HG03565 (cell line): ENCODE measurements at regions not wholly inside any gene's neighbourhood (a gene's known extent, or its start where the extent isn't known, plus 50 kb on each side); places are given as distances from the start of the nearest gene placed in this dataset.

Experiments
- ATAC-seq: cut with Tn5 transposase; IDR thresholded peaks from one replicate; pipeline ENCODE4 v1.9.1; 2021; ENCODE audit warnings: mild to moderate bottlenecking, moderate library complexity; ENCODE audit not compliant: unreplicated experiment

DNA sequence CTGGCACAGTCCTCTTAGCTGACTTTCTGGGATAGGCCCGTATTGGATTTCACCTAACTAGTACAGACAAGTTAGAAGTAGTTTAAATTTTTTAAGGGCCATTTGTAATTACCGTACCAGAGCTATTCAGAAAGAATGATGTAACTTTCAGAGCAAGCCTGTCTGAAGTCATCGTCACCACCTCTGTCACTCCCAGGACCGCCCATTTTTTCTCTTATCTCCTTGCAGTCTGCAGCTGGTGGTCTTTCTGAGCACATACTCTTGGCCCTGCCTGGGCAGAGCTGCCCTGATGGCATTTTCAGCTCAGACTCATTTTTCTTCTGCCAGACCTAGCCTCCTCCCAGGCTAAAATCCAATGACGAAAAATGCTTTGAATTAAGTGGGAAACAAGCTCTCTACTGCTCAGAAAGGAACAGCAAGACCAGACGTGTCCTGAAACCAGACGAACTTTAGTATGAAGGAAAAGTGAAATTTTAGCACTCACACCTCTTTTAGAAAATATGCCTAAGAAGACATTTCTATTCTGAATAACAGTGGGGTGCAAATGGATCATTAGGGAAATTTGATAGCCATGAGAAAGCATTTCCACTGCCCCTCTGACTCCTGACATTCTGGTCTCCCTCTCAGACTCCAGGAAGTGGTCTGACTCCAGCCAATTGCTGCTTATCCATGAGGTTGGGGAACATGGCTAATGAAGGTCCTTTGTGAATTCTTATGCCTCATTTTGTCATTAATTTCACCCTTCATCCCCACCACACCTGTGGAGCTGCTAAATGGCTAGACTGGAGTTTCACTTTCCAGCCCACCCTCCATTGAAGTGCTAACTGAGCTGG lies 162.4 kb upstream of the GYPA start:
- no peak for ATAC-seq

- no peak for ATAC-seq
These were observed 163.5 kb upstream of the GYPA start for GRCh38 chr4:144304025-144304424.

GRCh38 chr4:144310535-144310934 lies 170.0 kb upstream of the GYPA start:
- no peak for ATAC-seq

- ATAC-seq, result no peak
These were observed 172.9 kb upstream of the GYPA start for GRCh38 chr4:144313370-144313769.

DNA sequence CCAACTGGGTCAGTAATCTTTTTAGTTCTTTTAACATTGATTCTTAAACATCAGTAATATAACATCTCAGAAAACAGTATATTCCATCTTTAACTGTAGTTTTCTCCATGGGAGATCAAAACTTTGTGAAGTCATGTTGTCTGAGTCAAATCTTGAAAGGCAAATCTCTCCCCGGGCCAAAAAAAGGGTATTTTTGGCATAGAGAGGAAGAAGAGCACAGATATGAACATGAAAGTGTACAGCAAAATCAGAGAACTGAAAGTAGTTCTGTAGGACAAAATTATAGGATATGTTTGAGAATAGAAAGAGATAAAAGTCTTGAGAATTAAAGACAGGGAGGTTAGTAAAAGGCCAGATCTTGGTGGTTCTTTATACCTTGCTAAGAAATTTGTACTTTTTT lies 176.4 kb upstream of the GYPA start:
- peak; percentile 71 for ATAC-seq

DNA sequence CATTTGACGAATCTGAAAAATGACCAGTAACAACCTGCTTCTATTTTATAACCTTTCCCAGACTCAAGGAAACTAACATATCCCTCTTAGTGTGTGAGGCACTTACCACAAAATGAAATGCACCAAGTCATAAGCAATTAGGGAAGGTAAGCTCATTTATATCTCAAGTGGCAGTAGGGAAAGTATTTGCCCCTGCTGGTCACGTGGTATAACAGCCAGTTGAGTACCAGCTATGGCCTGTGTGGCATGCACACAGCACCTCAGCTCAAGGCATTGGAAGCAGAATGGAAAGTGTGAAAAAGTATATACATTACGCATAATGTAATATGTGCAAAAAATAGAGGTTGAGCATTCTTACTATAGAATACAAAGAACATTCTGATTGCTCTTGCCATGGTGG lies 178.3 kb upstream of the GYPA start:
- no peak for ATAC-seq

GRCh38 chr4:144336633-144337032 lies 196.1 kb upstream of the GYPA start:
- ATAC-seq, result no peak

DNA sequence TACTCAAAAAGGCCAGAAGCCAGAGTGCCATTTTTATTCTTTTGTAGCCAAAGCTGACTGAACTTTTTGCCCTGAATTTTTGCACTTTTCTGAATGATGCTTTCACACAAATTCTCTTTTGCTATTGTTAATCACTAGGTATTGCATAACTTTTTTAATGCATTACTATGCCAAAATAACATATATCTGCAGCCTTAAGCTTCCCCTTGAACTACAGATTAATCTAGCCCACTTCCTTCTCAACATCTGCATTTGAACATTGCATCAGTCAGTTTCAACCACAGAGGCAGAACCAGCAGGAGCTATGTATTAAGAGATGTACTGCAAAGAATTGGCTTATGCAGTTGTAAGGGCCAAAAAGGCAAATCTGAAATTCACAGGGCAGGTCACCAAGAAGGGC lies 197.6 kb upstream of the GYPA start:
- ATAC-seq, result peak; percentile 74

DNA sequence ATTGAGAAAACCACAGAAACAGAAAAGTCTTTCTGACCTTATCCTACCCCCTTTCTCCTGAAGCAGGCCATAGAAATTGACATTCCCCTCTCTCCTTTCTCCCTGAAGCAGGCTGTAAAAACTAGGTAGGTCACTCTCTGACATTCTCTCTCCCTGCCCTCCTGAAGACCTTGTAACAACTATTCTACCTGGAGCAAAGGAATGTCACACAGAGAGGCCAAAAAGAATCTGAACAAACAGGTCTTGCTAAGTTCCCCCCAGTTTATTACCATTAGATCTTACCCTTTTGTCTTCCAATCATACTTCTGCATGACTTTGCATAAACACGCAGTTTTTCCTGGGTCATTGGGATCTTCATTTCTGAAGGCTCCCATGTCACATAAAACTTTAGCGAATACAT lies 198.3 kb upstream of the GYPA start:
- no peak for ATAC-seq

DNA sequence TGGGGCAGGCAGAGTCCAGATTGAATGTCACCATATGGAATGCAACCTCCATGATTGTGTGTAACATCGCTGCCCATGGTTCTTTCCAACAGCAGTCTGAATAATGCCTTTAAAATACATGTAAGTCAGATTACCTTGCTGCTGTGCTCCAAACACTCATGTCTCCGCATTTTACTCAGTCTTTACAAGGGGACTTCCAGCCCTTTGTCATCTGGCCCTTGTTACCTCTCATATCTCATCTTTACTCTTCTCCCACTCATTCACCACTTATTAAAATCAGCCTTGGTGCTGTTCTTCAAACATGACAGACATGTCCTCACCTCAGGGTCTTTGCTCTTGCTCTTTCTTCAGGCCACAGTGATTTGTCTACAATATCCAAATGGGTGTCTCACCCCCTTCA lies 200.4 kb upstream of the GYPA start:
- no peak for ATAC-seq

DNA sequence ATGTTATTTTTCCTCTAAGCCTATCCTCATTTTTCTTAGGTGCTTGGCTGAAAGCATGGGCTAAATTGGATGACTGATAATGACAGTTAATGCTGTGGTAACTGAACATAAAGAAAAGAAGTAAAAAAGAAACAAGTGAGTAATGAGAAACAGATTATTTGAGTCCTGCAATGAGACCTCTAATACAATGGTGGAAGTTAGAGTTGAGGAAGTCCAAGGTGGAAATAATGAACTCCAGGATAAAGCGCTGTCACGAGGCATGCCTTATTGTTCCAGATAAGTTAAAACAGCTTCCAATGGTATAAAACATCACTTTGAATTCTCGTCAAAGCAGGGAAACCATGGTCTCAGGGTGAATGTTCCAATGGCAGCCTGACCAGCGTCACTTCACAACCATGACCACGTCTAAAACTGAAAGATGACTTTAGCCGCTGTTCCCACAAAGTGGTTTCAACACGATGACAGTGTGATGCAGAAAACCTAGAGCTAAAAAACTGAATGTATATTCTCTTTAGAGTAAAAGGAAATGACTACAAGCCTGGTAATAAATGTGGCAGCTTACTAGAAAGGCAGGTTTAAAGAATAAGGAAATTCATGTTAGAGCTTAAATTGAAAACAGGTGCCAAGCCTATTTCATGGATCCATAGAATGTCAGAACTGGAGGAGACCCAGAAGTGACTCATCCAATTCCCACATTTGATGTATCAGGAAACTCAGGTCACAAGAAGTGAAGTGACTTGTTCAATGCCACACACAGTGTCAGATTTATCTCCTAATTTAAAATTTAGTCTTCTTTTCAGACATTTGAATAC lies 202.6 kb upstream of the GYPA start:
- no peak for ATAC-seq

DNA sequence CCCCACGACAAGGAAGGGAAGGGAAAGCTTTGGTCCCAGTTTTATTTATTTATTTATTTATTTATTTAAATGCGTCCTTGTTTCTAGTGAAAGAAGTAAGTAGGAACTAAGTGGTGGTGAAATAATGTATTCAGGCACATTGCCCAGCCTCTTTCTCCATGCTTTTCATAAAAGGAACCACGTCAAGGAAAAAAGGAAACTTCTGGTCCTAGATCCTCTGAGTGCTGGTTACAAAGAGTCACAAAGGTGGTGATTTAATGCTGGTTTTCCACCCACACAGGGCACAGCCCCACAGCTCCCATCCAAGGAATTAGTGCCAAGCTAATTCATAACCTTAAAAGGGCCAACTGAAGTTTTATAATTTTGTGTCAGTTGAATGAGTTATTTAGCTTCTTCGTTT lies 206.6 kb upstream of the GYPA start:
- no peak for ATAC-seq

- no peak for ATAC-seq
These were observed 210.2 kb upstream of the GYPA start for GRCh38 chr4:144350706-144351105.

DNA sequence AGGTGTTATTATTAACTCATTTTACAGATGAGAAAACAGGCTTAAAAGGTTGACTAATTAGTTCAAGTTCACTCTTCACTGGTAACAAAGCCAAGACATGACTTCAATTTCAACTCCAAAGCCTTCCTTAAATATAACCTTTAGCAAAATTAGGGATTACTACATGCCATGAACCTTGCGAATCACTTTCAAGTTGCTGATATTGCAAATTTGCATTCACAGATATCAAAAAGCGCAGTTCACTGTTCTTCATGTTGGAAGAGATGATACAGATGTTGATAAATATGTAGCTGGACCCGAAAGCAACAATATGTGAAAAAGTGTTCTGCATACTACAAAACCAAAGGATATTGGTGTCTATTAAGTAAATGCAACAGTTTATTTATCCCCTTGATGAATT lies 210.8 kb upstream of the GYPA start:
- ATAC-seq, result no peak

GRCh38 chr4:144353292-144353691 lies 212.8 kb upstream of the GYPA start:
- ATAC-seq, result no peak

GRCh38 chr4:144355811-144356757 lies 215.6 kb upstream of the GYPA start:
- peak; percentile 99 for ATAC-seq

DNA sequence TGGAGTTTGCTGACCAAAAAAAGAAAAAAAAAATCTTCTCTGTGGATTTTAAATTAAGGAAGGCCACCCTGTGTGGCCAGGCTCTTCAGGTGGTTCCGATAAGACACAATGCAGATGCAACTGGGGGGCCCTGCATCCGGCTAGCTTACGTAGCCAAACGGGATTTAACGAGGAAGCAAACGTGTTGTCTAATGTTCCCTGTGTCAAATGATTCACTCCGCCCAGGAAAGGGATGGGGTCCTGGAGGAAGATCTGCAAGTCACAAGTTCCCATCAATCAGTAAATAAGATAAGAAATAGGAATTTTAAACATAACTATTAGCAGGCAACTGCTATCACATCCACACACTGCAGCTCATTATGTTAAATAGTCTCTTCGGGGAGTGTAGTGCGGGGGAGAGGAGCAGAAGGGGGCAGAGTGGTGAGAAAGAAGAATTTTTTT lies 216.4 kb upstream of the GYPA start:
- no peak for ATAC-seq

DNA sequence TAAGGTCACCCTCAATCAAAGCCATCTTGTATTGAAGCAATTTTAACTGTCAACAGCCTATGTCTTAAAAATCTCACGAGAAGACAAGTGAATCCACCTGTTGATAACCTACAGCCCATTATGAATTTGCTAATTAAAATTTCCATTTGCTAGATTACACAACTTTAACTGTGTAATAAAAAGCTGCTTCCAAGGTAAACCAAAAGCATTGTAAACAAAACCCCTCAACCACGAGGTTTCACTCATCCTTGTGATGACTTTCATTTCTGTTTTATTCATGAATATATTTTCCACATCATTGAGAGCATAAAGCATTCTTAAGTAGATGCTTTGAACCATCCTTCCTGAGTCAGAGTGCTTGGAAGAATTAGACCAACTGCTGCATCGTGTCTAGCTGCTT lies 217.5 kb upstream of the GYPA start:
- ATAC-seq, result peak; percentile 26

GRCh38 chr4:144360146-144360793 lies 219.8 kb upstream of the GYPA start:
- ATAC-seq, result no peak

GRCh38 chr4:144362366-144362765 lies 221.8 kb upstream of the GYPA start:
- no peak for ATAC-seq

GRCh38 chr4:144363890-144364289 lies 223.4 kb upstream of the GYPA start:
- no peak for ATAC-seq
